Tibial nerve (tissue), 4 donors: ENCODE measurements at regions not wholly inside any gene's neighbourhood (a gene's known extent, or its start where the extent isn't known, plus 50 kb on each side); places are given as distances from the start of the nearest gene placed in this dataset.

Experiments used
- CTCF ChIP-seq, 5 experiments: fragments of 200-600 bp in 3 of 5; fragments of 450-650 bp in 2 of 5; sonication (generic) in 3 of 5; IDR thresholded peaks; one replicate each; pipeline ENCODE4 v1.5.1; 2016 to 2019; ENCODE audit warnings: antibody characterized with exemption in 5 of 5, mild to moderate bottlenecking in 3 of 5, moderate library complexity in 2 of 5
- EP300 ChIP-seq, 2 donors: sonication (generic); formaldehyde crosslinking; IDR thresholded peaks; one replicate each; pipeline ENCODE4 v1.6.1; 2017; ENCODE audit warnings: antibody characterized with exemption in 2 of 2, mild to moderate bottlenecking in 1 of 2
- POLR2A ChIP-seq, 2 donors: fragments of 450-650 bp; IDR thresholded peaks; one replicate each; pipeline ENCODE4 v1.6.1; 2017; ENCODE audit warnings: antibody characterized with exemption in 2 of 2, mild to moderate bottlenecking in 2 of 2, moderate library complexity in 2 of 2

GRCh38 chr5:91562922-91563321, 179.8 kb upstream of the ARRDC3 start:
- no peak for TF ChIP-seq CTCF (IDR thresholded peaks at IDR 0.05)
- no peak for TF ChIP-seq POLR2A (IDR thresholded peaks at IDR 0.05)
- no peak for TF ChIP-seq EP300 (IDR thresholded peaks at IDR 0.05)
